ENCODE measurements at regions not wholly inside any gene's neighbourhood (a gene's known extent, or its start where the extent isn't known, plus 50 kb on each side); places are given as distances from the start of the nearest gene placed in this dataset.

GRCh38 chr3:6228958-6229683, 631.8 kb upstream of the GRM7 start:
- H3K36me3 Mint-ChIP-seq (ENCODE audit: insufficient read depth, unreplicated experiment) = no peaks in the 10 kb centered on the region
- H3K27me3 Mint-ChIP-seq (ENCODE audit: unreplicated experiment) = no peaks in the 10 kb centered on the region
- H3K27ac Mint-ChIP-seq (ENCODE audit: unreplicated experiment) = no peak overlapping the region
- no peak overlapping the region for H3K4me3 Mint-ChIP-seq (ENCODE audit: low read depth, unreplicated experiment)
- intact Hi-C loops (cut with micrococcal nuclease; ENCODE audit: unreplicated experiment) = no loop called here
- H3K4me1 Mint-ChIP-seq (ENCODE audit: low read depth, unreplicated experiment) = no peaks in the 10 kb centered on the region
- CTCF ChIA-PET = interaction anchor here (0.6 kb wide), 1 partner anchor 839 kb away, joined by 4 read pairs; no protein-coding TSS in a partner anchor
- H3K9me3 Mint-ChIP-seq (ENCODE audit: low read depth, unreplicated experiment) = peaks cover 13% of the 10 kb centered on the region
- no peak for TF ChIP-seq CTCF (IDR thresholded peaks at IDR 0.05; ENCODE audit: unreplicated experiment)
- no peak for DNase-seq
- no TSS peak for BruUV-seq (replicated peaks)

GRCh38 chr3:6229778-6230410, 631.0 kb upstream of the GRM7 start:
- Mint-ChIP-seq H3K27me3 (ENCODE audit: unreplicated experiment) (no peaks in the 10 kb centered on the region), H3K27ac (ENCODE audit: unreplicated experiment) (no peak overlapping the region), H3K4me1 (ENCODE audit: low read depth, unreplicated experiment) (no peaks in the 10 kb centered on the region), H3K4me3 (ENCODE audit: low read depth, unreplicated experiment) (no peak overlapping the region), H3K36me3 (ENCODE audit: insufficient read depth, unreplicated experiment) (no peaks in the 10 kb centered on the region), H3K9me3 (ENCODE audit: low read depth, unreplicated experiment) (peaks cover 11% of the 10 kb centered on the region)
- BruUV-seq (replicated peaks) = no TSS peak
- intact Hi-C loops (cut with micrococcal nuclease; ENCODE audit: unreplicated experiment) = no loop called here
- no peak for TF ChIP-seq CTCF (IDR thresholded peaks at IDR 0.05; ENCODE audit: unreplicated experiment)
- no peak for DNase-seq
- CTCF ChIA-PET = no interaction called here

- H3K27me3 Mint-ChIP-seq (ENCODE audit: unreplicated experiment) = no peaks in the 10 kb centered on the region
- no peaks in the 10 kb centered on the region for H3K36me3 Mint-ChIP-seq (ENCODE audit: insufficient read depth, unreplicated experiment)
- no peak for DNase-seq
- H3K9me3 Mint-ChIP-seq (ENCODE audit: low read depth, unreplicated experiment) = peaks cover 8% of the 10 kb centered on the region
- H3K4me1 Mint-ChIP-seq (ENCODE audit: low read depth, unreplicated experiment) = no peaks in the 10 kb centered on the region
- H3K27ac Mint-ChIP-seq (ENCODE audit: unreplicated experiment) = no peak overlapping the region
- no peak overlapping the region for H3K4me3 Mint-ChIP-seq (ENCODE audit: low read depth, unreplicated experiment)
- no peak for TF ChIP-seq CTCF (IDR thresholded peaks at IDR 0.05; ENCODE audit: unreplicated experiment)
- intact Hi-C loops (cut with micrococcal nuclease; ENCODE audit: unreplicated experiment) = no loop called here
- BruUV-seq (replicated peaks) = no TSS peak
- CTCF ChIA-PET = no interaction called here
These were observed 618.8 kb upstream of the GRM7 start for GRCh38 chr3:6242104-6242503.

GRCh38 chr3:6248528-6248927, 612.4 kb upstream of the GRM7 start:
- no peak overlapping the region for H3K27ac Mint-ChIP-seq (ENCODE audit: unreplicated experiment)
- H3K27me3 Mint-ChIP-seq (ENCODE audit: unreplicated experiment) = no peaks in the 10 kb centered on the region
- BruUV-seq (replicated peaks) = no TSS peak
- no peak overlapping the region for H3K4me3 Mint-ChIP-seq (ENCODE audit: low read depth, unreplicated experiment)
- no peak for TF ChIP-seq CTCF (IDR thresholded peaks at IDR 0.05; ENCODE audit: unreplicated experiment)
- intact Hi-C loops (cut with micrococcal nuclease; ENCODE audit: unreplicated experiment) = no loop called here
- H3K36me3 Mint-ChIP-seq (ENCODE audit: insufficient read depth, unreplicated experiment) = no peaks in the 10 kb centered on the region
- no peaks in the 10 kb centered on the region for H3K4me1 Mint-ChIP-seq (ENCODE audit: low read depth, unreplicated experiment)
- DNase-seq = no peak
- CTCF ChIA-PET = no interaction called here
- peaks cover 15% of the 10 kb centered on the region for H3K9me3 Mint-ChIP-seq (ENCODE audit: low read depth, unreplicated experiment)

Data from Calu3 (cell line).